Stimulated activated naive CD4-positive, alpha-beta T cell treated with Interleukin-2 at 50 U/mL for 16 hours (primary cell): ENCODE measurements at regions not wholly inside any gene's neighbourhood (a gene's known extent, or its start where the extent isn't known, plus 50 kb on each side); places are given as distances from the start of the nearest gene placed in this dataset.

ENCODE experiments used
- DNase-seq: peaks from one replicate; lab custom pipeline; 2025; lab: John Stamatoyannopoulos, UW

- DNase-seq = no peak
Measured at GRCh38 chr4:58688568-58688967, 1578.4 kb upstream of the IGFBP7 start.

DNA sequence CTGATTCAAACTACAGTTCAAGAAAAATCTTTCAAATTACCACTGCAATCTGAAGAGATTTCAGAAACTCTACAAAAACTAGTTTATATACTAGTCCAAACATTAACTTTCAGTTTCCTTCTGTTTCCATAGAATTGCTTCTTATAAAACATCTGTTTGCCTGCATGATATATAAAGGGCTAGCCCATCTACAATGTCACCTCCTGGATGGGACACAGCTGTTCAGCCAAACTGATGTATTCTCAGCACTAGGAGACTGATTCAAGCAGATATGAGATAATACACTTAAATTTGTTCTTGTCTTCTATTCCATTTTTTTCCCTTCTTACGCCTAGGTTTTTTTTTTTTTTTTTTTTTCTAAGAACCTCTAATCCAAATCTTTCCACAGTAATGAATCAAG is 1569.7 kb upstream of the IGFBP7 start:
- no peak for DNase-seq

DNA sequence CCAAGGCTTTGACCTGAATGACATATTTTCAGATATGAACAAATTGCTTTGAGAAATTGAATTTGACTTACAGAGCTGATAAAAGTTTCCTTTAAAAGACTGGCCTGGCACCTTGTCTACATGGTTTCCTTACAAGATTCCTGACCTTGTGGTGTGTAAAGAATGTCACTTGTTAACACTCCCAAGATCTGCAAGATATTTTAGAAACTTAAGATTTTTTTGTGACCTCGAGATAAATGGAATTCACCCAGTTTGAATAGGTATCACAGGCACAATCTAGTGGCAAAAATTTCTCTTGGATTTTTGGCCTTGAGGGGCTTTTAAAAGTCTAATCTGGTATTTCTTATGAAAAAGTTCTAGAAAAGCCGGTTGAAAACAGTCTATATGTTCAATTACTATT is 1568.9 kb upstream of the IGFBP7 start:
- DNase-seq = no peak

- DNase-seq = no peak
Measured at GRCh38 chr4:58669783-58670182, 1559.6 kb upstream of the IGFBP7 start.

DNA sequence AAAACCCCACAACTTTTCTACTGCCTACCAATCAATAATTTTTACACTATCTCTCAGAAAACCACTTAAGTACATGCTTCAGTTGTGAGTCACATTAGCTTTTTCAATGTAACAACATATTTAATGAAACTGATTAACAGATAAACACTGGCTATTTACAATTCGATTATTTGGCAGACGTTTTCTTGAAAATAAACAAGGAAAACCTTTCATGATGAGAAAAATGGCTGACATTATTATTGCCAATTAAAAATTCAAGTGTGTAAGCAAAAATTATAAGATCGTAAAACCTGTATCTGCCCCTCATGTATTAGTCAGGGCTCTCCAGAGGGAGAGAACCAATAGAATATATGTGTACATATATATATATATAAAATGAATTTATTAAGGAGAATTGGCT is 1555.5 kb upstream of the IGFBP7 start:
- no peak for DNase-seq

- DNase-seq = no peak
Measured at GRCh38 chr4:58658701-58659100, 1548.5 kb upstream of the IGFBP7 start.

DNA sequence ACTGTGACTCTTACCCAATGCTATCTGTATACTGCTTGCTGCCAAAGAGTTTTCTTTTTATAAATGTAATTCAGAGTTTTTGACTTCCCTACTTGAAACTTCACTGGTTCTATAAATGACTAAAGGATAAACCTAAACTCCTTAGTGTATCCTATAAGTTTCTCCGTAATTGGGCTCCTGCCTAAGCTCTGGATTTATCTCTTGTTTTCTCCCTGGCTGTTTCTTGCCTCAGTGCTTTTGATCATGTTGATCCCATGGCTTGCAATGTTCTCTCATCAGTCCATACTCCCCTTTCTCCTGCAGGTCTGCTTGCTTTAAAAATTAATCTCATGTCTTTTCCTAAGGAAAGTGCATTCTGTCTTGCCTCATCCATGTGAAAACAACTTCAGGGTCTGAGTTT is 1543.1 kb upstream of the IGFBP7 start:
- DNase-seq = no peak

DNA sequence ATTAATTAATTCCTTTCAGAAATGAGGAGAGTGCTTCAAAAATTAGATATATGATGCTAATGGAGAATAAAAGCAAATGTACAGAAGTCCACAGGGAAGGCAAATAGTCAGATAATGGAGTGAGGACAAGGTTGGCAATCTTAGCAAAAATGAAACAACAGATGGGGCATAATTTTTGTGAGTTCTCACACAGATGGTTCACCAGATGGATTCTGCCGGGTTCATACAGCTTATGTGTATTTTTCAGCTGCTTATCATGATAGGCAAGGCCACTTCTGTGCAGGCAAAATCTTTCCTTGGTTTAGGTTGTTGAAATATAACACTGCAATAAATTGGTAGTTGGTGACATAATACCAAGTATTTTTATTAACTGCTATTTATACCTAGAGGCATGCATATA is 1539.0 kb upstream of the IGFBP7 start:
- DNase-seq = no peak

GRCh38 chr4:58646126-58646525 is 1535.9 kb upstream of the IGFBP7 start:
- DNase-seq = no peak

- DNase-seq = no peak
Measured at GRCh38 chr4:58644549-58644948, 1534.4 kb upstream of the IGFBP7 start.

DNA sequence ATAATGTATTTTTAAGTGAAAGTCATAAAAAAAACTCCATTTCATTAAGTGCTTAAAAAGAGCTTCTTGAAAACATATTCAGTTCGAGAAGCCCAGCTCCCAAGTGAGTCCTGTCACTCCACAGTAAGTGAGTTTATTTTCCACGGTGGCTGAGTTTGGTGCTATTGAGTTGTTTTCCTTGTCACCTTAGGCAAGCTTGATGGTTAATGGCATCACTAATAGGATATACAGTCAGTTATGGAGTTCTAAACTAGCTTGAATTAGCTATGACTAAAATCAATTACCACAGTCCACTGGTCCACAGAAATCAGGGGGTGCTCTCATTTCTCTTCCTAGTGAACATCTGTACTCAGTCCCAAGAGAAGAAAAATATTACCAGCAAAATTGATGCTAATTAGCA is 1526.2 kb upstream of the IGFBP7 start:
- no peak for DNase-seq

DNA sequence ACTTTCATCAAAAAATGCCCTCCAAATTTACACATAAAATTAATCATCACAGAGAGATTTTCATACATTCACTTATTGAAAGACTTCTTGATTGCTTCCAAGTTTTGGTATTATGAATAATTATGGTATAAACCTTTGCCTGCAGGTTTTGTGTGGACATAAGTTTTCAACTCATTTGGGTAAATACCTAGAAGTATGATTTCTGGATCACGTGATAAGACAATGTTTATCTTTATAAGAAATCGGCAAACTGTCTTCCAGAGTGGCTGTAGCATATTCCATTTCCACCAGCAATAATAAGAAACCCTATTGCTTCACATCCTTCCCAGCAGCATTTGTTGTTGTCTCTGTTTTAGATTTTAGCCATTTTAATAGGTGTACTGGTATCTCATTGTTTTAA is 1507.0 kb upstream of the IGFBP7 start:
- no peak for DNase-seq

GRCh38 chr4:58611012-58611411 is 1500.8 kb upstream of the IGFBP7 start:
- DNase-seq = no peak

DNA sequence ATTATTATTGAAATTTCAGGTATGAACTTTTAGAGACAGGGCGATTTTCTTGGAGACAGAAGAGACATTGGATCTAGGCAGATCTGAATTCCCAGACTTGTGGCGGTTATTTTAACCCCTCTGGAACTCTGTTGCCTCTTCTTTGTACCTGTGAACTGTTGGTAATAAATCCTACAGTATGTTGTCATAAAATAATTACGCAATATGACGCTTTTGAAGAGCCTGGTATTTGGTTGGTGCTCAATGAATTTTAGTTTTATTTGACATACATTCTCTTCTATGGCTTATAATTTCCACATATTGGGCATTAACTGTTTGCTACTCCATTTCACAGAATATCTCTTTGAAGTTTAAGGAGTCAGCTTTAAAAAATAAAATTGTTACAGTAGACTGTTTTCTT is 1496.1 kb upstream of the IGFBP7 start:
- no peak for DNase-seq

GRCh38 chr4:58603951-58604350 is 1493.8 kb upstream of the IGFBP7 start:
- no peak for DNase-seq

GRCh38 chr4:58602731-58603359 is 1492.7 kb upstream of the IGFBP7 start:
- DNase-seq = no peak

- DNase-seq = no peak
Measured at GRCh38 chr4:58602022-58602421, 1491.8 kb upstream of the IGFBP7 start.

GRCh38 chr4:58600290-58600689 is 1490.1 kb upstream of the IGFBP7 start:
- DNase-seq = no peak

- DNase-seq = no peak
Measured at GRCh38 chr4:58590722-58591121, 1480.5 kb upstream of the IGFBP7 start.

DNA sequence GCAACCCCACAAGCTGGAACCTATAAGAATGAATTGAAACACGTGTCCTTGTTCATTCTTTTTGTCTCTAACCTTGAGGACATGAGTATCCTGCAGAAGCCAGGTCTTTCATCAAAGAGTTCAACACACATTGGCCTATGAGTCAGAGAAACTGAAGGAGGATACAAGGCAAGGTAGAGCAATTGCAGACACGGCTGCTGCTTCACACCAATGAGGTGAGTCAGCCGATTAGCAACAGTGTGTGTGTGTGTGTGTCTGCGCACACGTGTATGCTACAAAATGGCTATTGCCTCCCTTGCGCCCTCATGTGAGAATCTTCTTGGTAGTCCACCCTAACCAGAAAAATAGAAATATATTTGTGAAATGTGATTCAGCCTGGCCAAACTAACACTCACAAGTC is 1477.7 kb upstream of the IGFBP7 start:
- DNase-seq = no peak

GRCh38 chr4:58566260-58566659 is 1456.1 kb upstream of the IGFBP7 start:
- no peak for DNase-seq

GRCh38 chr4:58564695-58565475 is 1454.7 kb upstream of the IGFBP7 start:
- DNase-seq = no peak

DNA sequence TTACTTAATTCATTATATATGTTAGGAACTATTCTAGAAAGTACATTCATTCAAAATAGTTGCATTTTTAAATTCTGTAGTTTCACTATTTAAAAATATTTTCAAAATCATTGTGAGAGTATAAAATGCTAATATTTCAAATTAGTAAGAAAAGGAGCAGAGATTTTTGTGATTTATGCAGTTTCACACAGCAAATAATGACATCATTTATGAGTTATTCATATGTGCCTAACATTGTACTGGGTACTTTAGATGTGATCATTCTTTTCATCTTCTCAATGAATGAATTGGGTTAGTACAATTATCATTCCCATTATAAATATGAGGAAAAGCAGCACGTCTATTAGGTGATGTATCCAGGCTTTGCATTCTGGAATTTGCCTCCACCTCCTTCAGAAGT is 1451.0 kb upstream of the IGFBP7 start:
- no peak for DNase-seq

DNA sequence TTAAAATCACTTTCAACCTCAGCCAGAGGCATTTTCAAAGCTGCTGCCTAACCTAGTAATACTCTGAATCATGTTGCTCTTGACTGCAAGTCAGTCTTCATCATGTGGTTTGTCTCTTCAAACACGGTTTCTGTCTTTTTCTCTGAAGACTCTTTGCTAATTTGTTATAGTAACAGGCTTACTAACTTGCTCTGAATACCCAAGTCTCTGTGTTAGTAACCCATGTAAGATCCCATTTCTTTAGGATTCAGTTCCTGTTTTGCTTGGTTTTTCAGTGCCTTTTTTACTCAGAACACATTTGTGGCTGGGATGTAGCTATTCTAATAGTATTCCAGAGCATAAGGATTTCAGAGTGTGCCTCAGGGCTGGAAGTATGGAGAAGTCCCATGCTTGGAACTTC is 1450.6 kb upstream of the IGFBP7 start:
- DNase-seq = no peak
